Stimulated activated CD8-positive, alpha-beta memory T cell treated with anti-CD3 and anti-CD28 coated beads, Interleukin-4, amount 100 ng/mL, for 48 hours (primary cell): ENCODE measurements at regions not wholly inside any gene's neighbourhood (a gene's known extent, or its start where the extent isn't known, plus 50 kb on each side); places are given as distances from the start of the nearest gene placed in this dataset.
"Not testable (repeated sequence)": the region's sequence is repeated elsewhere in the genome, so short reads cannot be mapped to it uniquely, and the experiment has no call there.

Experiments
- DNase-seq: peaks from one replicate; pipeline ENCODE4 v3.0.0-alpha.2; 2020

GRCh38 chr13:73536865-73537264 is 478.1 kb downstream of the KLF5 start:
- DNase-seq, result no peak

GRCh38 chr13:73535341-73535740 is 476.5 kb downstream of the KLF5 start:
- no peak for DNase-seq

GRCh38 chr13:73532987-73533510 is 474.2 kb downstream of the KLF5 start:
- no peak for DNase-seq

- DNase-seq, result no peak
Measured at GRCh38 chr13:73532582-73532981, 473.8 kb downstream of the KLF5 start.

- DNase-seq, result no peak
Measured at GRCh38 chr13:73531014-73531413, 472.2 kb downstream of the KLF5 start.

GRCh38 chr13:73522937-73523336 is 464.1 kb downstream of the KLF5 start:
- DNase-seq, result no peak

- DNase-seq, result no peak
Measured at GRCh38 chr13:73521985-73522524, 463.2 kb downstream of the KLF5 start.

GRCh38 chr13:73521290-73521624 is 462.5 kb downstream of the KLF5 start:
- no peak for DNase-seq

- DNase-seq, result peak; percentile 23
Measured at GRCh38 chr13:73520566-73521289, 461.9 kb downstream of the KLF5 start.

GRCh38 chr13:73520135-73520534 is 461.3 kb downstream of the KLF5 start:
- not testable (repeated sequence) for DNase-seq

GRCh38 chr13:73519396-73520116 is 460.8 kb downstream of the KLF5 start:
- DNase-seq, result no peak

- DNase-seq, result no peak
Measured at GRCh38 chr13:73517766-73518165, 459.0 kb downstream of the KLF5 start.

GRCh38 chr13:73516731-73517130 is 457.9 kb downstream of the KLF5 start:
- no peak for DNase-seq

- no peak for DNase-seq
Measured at GRCh38 chr13:73514208-73514607, 455.4 kb downstream of the KLF5 start.

GRCh38 chr13:73513751-73514150 is 454.9 kb downstream of the KLF5 start:
- no peak for DNase-seq

- DNase-seq, result no peak
Measured at GRCh38 chr13:73508841-73509240, 450.0 kb downstream of the KLF5 start.

- no peak for DNase-seq
Measured at GRCh38 chr13:73505376-73505890, 446.6 kb downstream of the KLF5 start.

GRCh38 chr13:73499695-73500094 is 440.9 kb downstream of the KLF5 start:
- DNase-seq, result no peak

GRCh38 chr13:73497430-73497829 is 438.6 kb downstream of the KLF5 start:
- no peak for DNase-seq

GRCh38 chr13:73496711-73497110 is 437.9 kb downstream of the KLF5 start:
- no peak for DNase-seq

GRCh38 chr13:73492811-73493210 is 434.0 kb downstream of the KLF5 start:
- no peak for DNase-seq

- no peak for DNase-seq
Measured at GRCh38 chr13:73482556-73482955, 423.8 kb downstream of the KLF5 start.

- DNase-seq, result no peak
Measured at GRCh38 chr13:73481886-73482445, 423.2 kb downstream of the KLF5 start.
